Caki2 (cell line): ENCODE measurements at regions not wholly inside any gene's neighbourhood (a gene's known extent, or its start where the extent isn't known, plus 50 kb on each side); places are given as distances from the start of the nearest gene placed in this dataset.
"Not testable (repeated sequence)": the region's sequence is repeated elsewhere in the genome, so short reads cannot be mapped to it uniquely, and the experiment has no call there.

Experiments used
- DNase-seq: peaks from one replicate; pipeline ENCODE4 v3.0.0-alpha.2; 2015; ENCODE audit warnings: low read depth
- in situ Hi-C: cut with HindIII; loops from 2 replicates; pipeline ENCODE4 v1.10.0; 2016; ENCODE audit warnings: low sequenced_read_pairs, low pct_unique_long_range_greater_than_20kb, mixed read lengths

- DNase-seq: no peak
- in situ Hi-C loops: no loop called here
Observed at GRCh38 chr10:28906011-28906411, 228.7 kb downstream of the BAMBI start.

DNA sequence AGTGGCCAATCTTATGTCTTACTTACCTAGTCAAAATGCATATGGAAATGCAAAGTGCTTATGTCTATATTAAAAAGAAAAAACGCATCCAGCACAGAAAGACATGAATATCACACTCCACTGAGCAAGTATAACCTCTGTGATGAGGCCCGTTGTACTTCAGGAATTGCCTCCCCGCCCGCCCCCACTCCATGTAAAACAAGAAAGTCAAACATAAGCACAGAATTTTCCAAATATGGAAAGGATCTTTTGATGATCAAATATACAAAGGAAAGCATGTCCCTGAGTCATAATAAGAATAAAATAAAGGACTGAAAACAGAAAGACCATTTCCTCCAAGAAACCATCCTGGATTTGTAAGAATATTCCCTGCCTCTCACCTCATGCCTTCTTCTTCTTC, 229.1 kb downstream of the BAMBI start:
- in situ Hi-C loops: no loop called here
- DNase-seq: no peak

GRCh38 chr10:28906934-28907333, 229.6 kb downstream of the BAMBI start:
- no peak for DNase-seq

DNA sequence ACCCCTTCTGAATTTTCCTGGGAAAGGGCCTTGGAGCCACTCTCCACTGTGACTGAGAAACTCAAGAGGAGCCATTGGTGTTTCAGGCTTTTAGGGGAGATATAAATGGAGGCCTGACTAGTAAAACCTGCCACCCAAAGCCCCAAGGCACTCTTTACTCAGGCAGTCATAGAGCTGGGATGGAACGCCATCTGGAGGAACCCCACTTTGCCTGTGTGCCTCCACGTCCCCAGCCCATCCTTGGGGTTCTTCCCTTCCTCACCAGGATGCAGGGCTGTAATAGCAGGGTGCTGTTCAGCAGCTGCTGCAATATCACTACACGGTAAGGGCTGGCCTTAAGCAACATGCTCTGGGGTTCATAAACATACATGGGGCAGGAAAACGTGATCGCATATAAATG, 232.6 kb downstream of the BAMBI start:
- in situ Hi-C loops: no loop called here

More at GRCh38 chr10:28906934-28907333, 229.6 kb downstream of the BAMBI start:
- in situ Hi-C loops: no loop called here

DNA sequence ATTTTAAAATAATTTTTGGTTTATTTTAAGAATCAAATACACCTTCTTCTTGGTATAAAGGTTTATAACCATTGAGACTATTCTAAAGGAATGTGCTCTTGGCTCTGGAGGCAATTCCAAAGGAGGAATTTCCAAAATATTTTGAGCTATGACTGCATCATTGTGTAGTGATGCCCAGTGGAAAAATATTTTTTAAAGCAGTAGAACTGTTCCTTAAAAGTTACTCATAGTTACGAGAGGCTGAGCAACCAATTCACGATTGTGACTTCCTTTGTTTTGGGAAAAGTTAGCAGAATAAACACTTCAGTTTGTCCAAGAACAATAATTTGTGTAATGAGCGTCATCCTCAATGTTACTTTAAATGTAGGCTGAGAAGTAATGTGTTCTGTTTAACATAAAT, 233.6 kb downstream of the BAMBI start:
- DNase-seq: no peak
- in situ Hi-C loops: no loop called here

More for the DNA sequence above, 232.6 kb downstream of the BAMBI start:
- DNase-seq: no peak

- in situ Hi-C loops, DNase-seq: not testable (repeated sequence)
Observed at GRCh38 chr10:28911511-28911910, 234.2 kb downstream of the BAMBI start.

- no peak for DNase-seq
- in situ Hi-C loops: no loop called here
Observed at GRCh38 chr10:28912017-28912783, 234.9 kb downstream of the BAMBI start.

- in situ Hi-C loops: no loop called here
- DNase-seq: peak; percentile 96
Observed at GRCh38 chr10:28913436-28914237, 236.3 kb downstream of the BAMBI start.

- DNase-seq: peak; percentile 59
- in situ Hi-C loops: no loop called here
Observed at GRCh38 chr10:28914701-28915100, 237.4 kb downstream of the BAMBI start.

DNA sequence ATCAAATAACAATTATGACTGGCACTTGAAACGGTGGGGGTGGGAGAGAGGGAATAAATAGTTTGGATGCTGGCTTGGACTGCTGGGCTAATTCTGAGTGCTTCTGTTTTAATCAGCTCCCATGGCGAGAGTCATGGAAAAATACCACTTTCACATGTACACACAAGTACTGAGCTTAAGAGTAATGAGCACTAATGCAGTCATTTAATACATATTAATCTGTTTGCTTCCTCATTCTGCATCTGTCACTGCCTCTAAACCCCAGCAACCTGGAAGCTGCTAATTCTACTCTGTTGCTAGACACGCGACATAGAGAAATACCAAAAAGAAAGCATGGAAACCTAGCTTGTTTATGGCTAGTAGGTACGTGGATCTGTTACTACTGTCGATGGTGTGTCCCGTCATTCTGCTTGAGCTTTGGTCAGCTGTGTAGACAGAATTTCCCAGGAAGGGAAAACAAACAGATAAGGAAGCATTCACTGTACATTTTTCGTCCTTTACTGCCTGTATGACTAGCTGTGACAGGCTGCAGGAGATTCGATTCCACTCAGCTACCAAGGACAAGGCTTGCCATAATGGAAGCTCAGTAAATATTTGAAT, 238.8 kb downstream of the BAMBI start:
- DNase-seq: no peak
- in situ Hi-C loops: no loop called here

DNA sequence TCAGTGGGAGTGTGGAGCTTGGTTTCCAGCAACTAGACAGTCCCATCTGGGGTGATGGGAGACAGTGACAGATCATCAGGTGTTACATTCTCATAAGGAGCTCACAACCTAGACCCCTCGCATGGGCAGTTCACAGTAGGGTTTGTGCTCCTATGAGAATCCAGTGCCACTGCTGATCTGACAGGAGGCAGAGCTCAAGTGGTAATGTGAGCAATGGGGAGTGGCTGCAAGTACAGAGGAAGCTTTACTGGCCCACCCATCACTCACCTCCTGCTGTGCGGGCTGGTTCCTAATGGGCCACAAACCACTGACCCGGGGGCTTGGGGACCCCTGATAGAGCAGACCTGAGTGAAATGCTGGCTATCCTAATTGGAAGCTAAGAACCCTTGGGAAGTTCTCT, 242.8 kb downstream of the BAMBI start:
- DNase-seq: no peak
- in situ Hi-C loops: no loop called here

- in situ Hi-C loops: no loop called here
- peak; percentile 58 for DNase-seq
Observed at GRCh38 chr10:28922127-28922526, 244.8 kb downstream of the BAMBI start.

DNA sequence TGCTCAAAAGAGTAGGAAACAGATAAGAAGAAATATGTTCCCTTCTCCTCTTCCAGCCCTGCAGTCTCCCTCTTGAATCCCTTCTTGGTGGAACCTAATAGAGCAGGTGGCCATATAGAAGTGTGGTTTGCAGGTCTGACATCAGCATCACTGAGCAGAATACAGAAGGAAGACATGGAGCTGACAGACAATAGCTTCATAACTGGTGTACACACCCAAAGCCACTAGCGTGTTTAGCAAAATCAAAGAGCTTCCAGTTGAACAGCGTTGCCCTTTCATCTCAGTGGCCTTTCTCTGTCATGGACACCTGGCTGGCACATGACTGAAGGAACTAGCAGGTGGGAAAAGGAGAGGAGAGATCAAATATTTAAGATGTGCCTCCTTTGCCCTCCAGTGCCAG, 245.5 kb downstream of the BAMBI start:
- in situ Hi-C loops: no loop called here
- no peak for DNase-seq

DNA sequence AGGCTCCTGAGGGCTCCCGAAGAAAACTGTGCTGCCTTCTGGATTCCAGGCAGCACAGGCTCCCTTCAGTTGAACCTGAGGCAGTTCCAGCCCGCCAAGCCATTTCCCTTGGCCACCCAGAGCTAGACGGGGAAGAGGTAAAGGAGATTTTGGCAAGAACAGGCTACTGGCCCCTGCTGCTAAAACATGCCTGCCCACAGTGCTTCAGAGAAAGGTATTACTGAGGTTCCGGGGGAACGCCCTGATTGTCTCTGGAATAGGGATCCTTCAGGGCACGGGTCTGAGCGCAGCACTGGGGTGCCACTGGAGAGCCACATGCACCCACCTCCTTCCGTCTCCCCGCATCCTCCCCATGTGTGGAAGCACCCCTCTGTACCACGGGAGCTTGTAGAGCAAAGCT, 247.4 kb downstream of the BAMBI start:
- no peak for DNase-seq
- in situ Hi-C loops: no loop called here

DNA sequence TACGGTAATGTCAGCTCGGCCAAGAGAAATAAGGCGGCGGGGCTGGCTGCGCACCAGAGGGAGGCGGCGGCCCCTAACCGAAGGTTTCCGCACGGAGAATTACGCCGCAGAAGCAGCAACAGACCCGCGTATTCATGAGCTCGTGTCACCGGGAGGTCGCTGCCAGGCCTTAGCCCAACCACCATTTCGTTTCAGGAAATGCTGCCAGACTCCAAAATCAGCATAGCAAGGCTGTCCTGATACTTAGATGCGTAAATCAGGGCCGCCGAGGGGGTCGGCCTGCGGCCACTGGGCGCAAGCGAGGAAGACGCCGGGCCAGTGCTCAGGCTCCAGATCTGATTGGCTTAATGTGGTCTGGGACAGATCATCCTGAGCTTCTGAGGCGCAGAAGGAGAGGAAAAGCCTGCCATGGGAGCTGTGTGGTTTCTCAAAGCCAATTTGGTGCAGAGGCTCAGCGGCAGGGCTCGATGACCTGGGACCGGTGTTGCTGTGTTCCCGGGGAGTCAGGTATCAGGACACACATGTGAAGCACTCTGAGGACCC, 247.9 kb downstream of the BAMBI start:
- in situ Hi-C loops: no loop called here
- no peak for DNase-seq

- DNase-seq: no peak
- in situ Hi-C loops: no loop called here
Observed at GRCh38 chr10:28926932-28927331, 249.6 kb downstream of the BAMBI start.

- in situ Hi-C loops: no loop called here
- DNase-seq: no peak
Observed at GRCh38 chr10:28928484-28928883, 251.2 kb downstream of the BAMBI start.

DNA sequence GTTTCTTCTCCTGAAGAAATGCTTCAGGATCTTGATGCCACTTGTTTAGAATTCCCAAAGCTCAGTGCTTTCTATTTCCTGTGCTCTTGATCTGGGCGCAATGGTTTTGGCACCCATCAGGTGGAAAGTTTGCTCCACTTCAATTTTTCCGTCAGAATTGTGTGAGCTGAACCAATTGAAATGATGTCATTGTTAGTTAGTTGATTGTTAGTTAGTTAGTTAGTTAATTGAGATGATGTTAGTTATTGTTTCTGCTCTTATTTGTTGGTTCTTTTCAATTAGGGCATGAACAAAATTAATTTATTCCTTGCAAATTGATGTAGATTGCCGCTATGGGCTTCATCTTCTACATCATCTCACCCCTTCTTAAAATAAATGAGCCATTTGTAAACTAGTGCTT, 252.6 kb downstream of the BAMBI start:
- DNase-seq: no peak
- in situ Hi-C loops: no loop called here
